IPS-NIHi7 (cell line): ENCODE measurements at regions not wholly inside any gene's neighbourhood (a gene's known extent, or its start where the extent isn't known, plus 50 kb on each side); places are given as distances from the start of the nearest gene placed in this dataset.
"Not testable (repeated sequence)": the region's sequence is repeated elsewhere in the genome, so short reads cannot be mapped to it uniquely, and the experiment has no call there.

Experiments used
- DNase-seq: peaks from one replicate; pipeline ENCODE4 v3.0.0; 2012; ENCODE audit warnings: mixed read lengths; ENCODE audit errors: extremely low spot score

- DNase-seq: no peak
These were observed 195.1 kb downstream of the TXNL1 start for GRCh38 chr18:56443166-56443907.

GRCh38 chr18:56438480-56438879 is 199.9 kb downstream of the TXNL1 start:
- not testable (repeated sequence) for DNase-seq

DNA sequence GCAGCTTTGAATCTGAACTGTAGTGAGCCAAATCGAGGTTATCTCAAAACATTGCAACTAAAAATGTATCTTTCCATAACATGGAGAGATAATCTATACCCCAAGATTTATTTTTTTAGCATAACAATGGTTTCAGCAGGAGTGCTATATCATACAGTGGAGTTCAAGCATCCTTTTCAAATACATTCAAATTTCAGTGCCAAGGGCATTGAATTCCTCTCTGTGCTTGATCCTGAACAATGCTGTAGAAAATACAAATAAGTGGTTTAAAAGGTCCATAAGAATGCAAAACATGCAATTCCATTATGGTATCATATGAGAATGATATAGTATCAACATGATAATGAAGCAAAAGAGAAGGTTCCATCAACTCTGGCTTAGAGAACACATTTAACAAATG is 201.7 kb downstream of the TXNL1 start:
- no peak for DNase-seq

DNA sequence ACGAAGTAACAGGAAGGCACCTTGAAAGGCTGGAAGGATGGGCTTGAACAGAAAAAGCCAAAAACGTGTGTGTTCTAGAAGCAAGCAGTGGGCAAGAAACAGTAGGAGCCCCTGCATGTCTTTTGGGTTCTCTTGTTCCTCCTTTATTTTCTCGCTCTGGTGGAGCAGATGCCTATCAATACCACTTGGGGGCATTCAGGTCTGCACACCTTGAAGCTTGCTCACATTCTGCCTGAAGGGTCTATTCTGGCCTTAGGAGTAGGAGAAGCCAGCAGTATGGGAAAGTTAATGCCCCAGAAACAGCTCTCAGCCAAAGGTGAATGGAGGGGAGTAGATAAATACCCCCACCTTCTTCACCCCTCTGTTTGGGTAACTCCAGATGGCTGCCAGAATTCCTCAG is 204.5 kb downstream of the TXNL1 start:
- peak; percentile 40 for DNase-seq

DNA sequence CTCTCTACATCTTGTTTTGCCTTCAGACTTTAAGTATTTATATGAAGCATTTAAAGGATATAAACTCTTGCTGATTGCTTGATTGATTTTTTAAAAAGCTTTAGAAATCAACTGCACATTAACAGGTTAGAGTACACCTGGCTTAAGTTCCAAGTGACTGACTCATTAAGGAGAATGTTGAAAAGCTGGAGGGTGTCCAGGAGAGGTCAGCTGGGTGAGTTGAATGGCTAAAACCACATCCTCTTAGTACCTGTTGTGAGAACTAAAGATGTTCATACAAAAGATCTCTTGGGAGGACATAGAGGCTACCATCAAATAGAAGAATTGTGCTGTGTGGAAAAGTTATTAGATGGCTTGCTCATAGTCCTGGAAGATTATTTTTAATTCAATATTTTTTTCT is 206.8 kb downstream of the TXNL1 start:
- DNase-seq: no peak

DNA sequence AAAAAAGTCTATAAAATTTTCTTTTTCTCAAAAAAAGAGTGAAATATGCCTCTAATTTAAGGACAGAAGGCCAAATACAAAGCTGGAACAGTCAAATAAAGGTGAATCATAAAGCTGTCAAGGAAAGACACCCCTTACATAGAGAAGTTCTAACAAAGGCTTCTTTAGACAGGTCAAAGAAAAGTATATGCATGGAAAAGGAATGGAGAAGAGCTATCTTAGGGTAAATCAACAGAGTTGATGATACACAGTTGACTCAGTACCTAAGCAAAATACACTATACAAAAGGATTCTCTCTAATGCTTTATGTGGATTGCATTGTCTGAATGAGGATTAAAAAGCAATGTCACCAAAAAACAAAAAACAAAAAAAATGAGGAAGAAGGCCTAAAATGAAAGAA is 214.8 kb downstream of the TXNL1 start:
- DNase-seq: no peak

GRCh38 chr18:56421647-56422046 is 216.7 kb downstream of the TXNL1 start:
- no peak for DNase-seq

DNA sequence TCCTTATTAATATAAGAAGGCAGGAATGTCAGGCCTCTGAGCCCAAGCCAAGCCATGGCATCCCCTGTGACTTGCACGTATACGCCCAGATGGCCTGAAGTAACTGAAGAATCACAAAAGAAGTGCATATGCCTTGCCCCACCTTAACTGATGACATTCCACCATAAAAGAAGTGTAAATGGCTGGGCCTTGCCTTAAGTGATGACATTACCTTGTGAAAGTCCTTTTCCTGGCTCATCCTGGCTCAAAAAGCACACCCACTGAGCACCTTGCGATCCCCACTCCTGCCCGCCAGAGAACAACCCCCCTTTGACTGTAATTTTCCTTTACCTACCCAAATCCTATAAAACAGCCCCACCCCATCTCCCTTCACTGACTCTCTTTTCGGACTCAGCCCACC is 217.5 kb downstream of the TXNL1 start:
- not testable (repeated sequence) for DNase-seq

DNA sequence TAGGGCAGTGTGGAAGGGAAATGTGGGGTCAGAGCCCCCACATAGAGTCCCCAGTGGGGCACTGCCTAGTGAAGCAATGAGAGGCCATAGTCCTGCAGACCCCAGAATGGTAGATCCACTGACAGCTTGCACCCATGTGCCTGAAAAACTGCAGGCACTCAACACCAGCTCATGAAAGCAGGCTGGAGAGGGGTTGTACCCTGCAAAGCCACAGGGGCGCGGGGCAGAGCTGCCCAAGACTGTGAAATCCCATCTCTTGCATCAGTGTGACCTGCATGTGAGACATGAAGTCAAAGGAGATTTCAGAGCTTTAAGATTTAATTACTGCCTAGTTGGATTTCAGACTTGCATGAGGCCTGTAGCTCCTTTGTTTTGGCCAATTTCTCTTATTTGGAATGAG is 224.0 kb downstream of the TXNL1 start:
- no peak for DNase-seq

- DNase-seq: no peak
These were observed 224.5 kb downstream of the TXNL1 start for GRCh38 chr18:56413862-56414261.

DNA sequence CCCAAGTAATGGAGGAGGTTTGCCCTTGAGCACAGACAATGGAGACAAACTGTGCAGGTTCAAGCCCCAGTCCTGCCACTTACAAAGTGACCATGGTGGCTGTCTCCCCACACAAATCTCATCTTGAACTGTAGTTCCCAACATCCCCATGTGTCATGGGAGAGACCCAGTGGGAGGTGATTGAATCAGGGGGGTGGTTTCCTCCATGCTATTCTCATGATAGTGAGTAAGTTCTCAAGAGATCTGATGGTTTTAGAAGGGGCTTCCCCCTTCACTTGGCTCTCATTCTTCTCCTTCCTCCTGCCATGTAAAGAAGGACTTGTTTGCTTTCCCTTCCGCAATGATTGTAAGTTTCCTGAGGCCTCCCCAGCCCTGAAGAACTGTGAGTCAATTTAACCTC is 225.4 kb downstream of the TXNL1 start:
- DNase-seq: no peak

- DNase-seq: no peak
These were observed 228.7 kb downstream of the TXNL1 start for GRCh38 chr18:56409736-56410135.

DNA sequence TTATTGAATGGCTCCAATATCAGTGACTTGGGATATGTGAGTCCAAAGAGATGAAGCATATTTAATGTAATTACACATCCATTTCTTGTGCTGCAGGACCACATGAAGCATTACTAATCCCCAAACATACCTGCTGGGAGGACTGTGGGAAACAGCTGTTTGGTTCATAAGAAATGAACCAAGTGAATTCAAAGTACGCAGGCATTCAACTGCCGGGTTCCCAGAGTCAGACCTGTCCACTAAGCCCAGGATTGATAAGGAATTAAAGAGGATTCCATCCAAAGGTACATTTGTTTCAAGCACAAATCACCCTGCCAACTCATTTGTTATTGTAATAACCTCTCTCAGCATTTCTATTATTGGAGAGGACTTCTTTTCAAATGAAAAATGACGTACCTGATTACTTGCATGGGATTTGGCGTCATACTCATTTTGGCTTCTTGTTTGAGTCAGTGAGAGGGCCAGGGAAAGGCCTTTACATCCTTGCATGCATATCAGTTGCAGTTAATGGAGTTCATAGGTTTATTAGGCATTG is 230.7 kb downstream of the TXNL1 start:
- DNase-seq: no peak

DNA sequence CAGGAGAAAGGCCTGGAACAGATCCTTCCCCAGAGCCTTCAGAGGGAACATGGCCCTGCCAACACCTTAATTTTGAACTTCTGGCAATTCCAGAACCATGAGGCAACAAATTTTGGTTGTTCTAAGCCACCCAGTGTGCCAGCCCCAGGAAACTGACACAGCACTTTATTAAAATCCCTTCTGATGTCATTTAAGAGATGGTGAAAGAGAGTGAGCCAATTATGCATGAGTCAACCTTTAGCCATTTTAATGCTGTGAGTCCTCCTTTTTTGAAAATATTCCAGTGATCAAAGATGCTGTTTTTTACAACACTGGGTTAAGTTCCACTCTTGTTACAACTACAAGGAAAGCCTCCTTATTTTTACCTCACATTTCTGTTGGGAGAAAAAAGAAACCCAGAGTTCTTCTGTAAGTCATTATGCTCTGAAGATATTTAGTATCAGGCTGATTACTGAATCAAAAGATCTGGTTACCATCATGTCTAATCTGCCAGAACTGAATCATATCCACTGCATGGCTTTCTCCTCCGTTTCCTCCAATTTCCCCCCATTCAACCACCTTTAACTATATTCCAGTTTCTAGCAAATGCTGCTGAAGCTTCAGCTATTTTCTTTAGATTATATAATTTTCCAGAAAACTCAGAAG is 235.4 kb downstream of the TXNL1 start:
- DNase-seq: no peak

- no peak for DNase-seq
These were observed 244.5 kb downstream of the TXNL1 start for GRCh38 chr18:56393870-56394269.

DNA sequence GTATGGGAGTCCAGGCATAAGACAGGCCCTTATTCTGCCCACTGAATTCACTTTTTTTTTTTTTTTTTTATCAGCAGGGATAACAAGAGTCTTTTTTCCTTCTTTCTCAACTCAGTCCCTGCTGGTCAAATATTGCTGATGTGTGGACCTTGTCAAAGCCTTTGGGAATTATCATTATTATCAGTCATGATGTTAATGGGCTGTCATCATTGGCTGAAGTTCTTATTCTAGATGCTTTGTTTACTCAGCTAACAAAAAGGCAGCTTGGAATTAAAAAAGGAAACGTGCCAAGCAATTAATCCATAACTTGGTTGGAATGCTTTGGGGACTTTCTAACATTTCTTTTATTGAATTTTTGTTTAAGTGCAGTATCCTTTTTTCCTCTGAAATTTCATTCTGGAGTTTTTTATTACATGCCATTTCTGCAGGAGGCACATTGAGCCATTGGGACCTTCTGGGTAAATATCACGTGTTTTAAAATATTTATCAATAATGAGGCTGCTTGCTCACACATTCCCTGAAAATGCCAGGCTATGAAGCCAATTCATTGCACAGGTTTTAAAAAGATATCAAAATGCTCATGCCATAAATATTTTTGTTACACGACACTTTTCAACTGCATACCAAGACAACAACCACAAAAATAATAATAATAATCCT is 246.3 kb downstream of the TXNL1 start:
- no peak for DNase-seq

GRCh38 chr18:56390626-56391025 is 247.8 kb downstream of the TXNL1 start:
- DNase-seq: no peak

DNA sequence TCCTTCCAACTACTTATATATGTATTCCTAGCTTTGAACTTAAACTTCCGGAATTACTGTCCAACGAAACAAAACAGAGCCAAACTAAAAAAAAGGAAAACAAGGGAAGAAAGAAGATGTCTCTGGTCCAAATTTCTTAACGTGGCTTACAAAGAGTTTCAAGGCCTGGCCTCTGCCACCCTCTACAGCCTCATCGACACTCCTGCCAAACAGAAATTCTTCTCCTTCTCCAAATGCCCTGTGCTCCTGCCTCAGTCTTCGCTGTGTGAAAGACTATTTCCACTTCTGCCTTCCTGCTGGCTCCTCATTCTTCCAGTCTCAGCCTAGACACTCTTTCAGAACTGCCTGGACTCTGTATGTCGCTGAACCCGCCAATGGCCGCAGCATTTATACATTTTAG is 249.2 kb downstream of the TXNL1 start:
- DNase-seq: no peak

GRCh38 chr18:56388571-56388970 is 249.8 kb downstream of the TXNL1 start:
- DNase-seq: no peak

GRCh38 chr18:56386856-56387255 is 251.5 kb downstream of the TXNL1 start:
- DNase-seq: no peak

GRCh38 chr18:56383349-56383748 is 255.0 kb downstream of the TXNL1 start:
- no peak for DNase-seq

GRCh38 chr18:56382541-56382940 is 255.9 kb downstream of the TXNL1 start:
- no peak for DNase-seq

GRCh38 chr18:56381196-56381595 is 257.2 kb downstream of the TXNL1 start:
- no peak for DNase-seq
